GM18505 (cell line): ENCODE measurements at regions not wholly inside any gene's neighbourhood (a gene's known extent, or its start where the extent isn't known, plus 50 kb on each side); places are given as distances from the start of the nearest gene placed in this dataset.

Experiments
- ATAC-seq: cut with Tn5 transposase; IDR thresholded peaks from one replicate; pipeline ENCODE4 v1.9.1; 2021; ENCODE audit not compliant: unreplicated experiment
- POLR2A ChIP-seq: IDR thresholded peaks from 4 replicates; pipeline ENCODE4 v1.6.1; 2011; ENCODE audit warnings: borderline replicate concordance; ENCODE audit not compliant: insufficient read depth, insufficient read length; ENCODE audit errors: extremely low read depth

DNA sequence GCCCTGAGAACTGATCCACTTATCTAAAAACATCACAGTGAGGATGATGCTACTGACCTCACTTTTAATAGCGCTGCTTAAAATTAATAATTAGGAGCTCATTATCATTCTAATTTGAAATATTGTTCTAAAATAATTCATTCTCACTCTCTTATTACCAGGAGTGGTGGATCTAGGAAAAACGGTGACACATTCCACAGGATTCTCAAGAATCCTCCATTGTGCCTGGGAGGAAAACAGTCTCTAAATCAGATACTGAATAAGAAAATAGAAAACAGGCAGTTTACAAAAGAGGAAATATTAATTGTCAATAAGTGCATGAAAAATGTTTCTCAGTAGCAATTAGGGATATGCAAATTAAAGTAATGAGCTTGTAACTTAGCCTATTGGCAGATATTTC, 187.4 kb downstream of the TENT5A start:
- no peak for TF ChIP-seq POLR2A
- no peak for ATAC-seq

DNA sequence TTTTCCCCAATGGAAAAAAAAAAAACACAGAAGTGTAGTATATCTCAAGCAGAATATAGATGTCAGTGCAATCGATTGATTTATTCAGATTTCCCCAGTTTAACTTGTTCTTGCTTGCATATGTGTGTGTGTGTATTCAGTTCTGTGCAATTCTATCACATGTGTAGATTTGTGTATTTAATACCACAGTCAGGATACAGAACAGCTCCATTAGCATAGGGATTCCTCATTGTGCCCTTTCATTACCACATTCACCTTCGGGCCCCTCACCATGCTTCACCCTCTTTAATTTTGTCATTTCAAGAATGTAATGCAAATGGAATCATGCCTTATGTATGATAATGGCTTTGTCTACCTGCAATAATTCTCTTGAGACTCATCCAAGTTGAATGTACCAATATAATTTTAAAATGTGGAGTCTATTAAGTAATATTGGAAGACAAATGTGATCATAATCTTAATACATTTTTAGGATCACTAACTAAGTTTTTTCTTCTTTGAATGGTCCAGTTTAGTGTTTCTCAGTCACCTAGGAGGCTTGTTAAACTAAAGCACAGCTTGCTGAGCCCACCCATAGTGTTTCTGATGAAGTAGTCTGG, 187.9 kb downstream of the TENT5A start:
- no peak for TF ChIP-seq POLR2A
- no peak for ATAC-seq

DNA sequence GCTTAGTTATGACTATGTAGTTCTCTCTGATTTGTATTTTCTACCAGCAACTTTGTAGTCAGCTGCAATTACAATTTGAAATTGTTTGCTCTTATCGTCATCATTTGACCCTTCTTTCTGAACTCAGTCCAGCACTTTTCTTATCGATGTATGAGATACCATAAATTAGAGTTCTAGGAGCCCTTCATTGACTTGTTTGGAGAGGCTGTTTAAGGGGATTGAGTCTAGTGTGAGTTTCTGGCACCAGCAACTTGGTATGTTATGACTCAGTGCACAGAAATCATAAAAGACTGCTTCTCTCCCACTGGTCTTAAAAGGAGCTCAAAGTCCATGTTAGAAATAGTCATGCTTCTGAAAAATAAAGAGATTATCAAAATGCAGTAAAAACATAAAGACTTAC, 190.3 kb downstream of the TENT5A start:
- ATAC-seq, result no peak
- TF ChIP-seq POLR2A, result no peak

DNA sequence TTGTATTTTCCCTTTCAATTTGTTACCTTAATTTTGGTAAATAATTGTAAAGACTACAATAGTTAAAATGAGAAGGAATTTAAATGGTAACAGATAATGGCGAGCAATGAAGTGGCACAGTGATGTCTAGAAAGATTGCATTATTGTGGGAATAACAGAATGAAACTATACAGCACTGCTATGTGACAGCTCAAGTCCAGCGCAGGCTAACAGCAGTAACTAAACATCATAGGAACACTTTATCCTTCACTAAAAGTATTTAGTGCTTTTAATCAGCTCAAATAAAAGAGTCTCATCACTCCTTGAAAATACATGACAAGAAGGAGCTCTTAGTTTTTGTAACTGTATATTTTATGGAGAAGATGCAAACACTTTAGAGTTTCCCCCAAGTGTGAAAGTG, 190.8 kb downstream of the TENT5A start:
- ATAC-seq, result no peak
- no peak for TF ChIP-seq POLR2A

DNA sequence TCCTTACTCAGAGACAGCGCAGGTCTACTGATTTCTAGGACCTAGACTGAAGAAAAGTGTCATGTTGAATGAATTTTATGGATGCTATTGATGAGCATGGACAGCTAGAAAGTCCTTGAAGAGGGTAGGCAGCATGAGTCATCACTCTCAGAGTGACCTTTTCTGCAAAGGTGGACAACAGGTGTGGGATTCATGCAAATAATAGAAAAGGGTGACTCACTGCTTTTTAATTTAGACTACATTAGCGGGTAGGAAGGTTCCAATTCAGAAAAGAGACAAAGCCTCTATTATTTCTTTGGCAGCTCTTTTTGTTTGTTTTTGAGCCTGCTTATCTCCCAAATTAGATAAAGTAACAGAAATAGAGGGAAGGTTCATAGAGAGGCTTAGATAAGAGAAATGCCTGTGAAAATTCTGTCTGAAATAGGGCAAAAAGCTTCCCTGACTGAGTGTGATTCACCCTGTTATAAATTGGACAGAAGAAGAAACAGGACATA, 191.4 kb downstream of the TENT5A start:
- no peak for TF ChIP-seq POLR2A
- ATAC-seq, result no peak

DNA sequence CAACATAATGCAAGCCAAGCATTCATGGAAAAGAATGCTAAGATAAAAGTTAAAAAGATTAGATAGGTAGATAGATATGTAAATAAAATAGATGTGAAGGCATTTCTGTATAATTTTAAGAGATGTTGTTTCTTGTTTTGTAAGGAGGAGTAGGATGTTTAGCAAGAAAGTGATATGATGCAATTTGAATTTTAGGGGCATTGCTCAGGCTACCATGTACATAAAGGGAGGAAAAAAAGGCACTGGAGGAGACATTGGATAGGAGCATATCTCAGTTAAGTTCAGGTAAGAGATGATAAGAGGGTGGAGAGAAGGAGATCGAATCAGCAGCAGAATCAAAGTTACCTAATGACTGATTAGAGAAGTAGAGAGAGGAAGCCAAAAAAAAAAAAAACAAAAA, 194.7 kb downstream of the TENT5A start:
- no peak for ATAC-seq
- TF ChIP-seq POLR2A, result no peak

DNA sequence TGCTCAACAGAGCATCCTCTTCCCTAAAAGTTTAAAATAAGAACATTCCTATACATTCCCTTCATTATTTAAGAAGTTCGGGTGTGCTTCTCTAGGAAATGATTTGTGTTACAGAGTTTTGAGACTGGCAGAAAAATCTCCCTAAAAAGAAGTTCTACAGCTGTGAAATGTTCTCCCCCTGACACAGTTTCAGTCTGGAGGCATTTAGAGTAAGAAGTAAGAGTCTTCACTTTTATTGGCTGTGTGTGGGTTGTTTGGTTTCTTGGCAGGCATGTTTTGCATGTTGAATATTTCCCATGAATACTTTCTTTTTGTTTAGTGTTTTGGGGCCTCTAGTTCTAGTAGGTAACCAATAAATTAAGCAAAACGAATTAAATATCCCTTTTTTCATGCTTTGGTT, 195.9 kb downstream of the TENT5A start:
- no peak for TF ChIP-seq POLR2A
- ATAC-seq, result no peak

DNA sequence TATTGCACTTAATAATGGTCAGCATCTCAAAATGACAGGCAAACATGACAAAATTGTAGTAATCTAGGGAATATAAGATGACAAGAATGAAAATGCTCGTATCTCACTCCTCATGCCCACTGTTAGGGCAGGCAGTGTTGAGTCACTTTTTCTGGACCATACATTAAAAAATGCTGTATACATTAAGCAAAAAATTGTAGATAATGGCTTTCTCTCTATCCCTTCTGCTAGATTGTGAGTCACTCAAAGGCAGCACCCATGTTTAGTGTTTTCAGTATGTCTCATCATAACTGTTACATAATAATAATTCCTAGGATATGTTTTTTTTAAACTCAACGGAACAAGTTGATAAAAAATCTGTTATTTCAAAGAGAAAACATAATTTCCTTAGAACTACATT, 199.3 kb downstream of the TENT5A start:
- TF ChIP-seq POLR2A, result no peak
- no peak for ATAC-seq

DNA sequence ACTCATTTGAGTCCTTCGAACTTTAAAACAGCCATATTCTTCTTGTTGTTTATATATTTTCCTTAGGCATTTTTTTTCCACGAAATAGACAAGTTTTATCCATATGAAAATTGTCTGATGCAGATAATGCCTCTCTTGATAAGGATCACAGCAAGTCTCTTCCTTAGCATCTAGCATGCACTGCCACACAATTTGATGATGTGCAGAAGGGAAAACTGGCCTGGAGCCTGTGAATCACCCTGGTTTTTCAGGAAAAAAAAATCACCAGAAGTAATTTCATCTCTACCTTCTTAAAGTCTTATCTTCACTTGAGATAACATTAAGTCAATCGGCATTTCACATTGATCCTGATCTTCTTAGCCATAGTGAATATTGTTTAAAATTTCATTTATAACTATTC, 199.8 kb downstream of the TENT5A start:
- no peak for TF ChIP-seq POLR2A
- ATAC-seq, result no peak

DNA sequence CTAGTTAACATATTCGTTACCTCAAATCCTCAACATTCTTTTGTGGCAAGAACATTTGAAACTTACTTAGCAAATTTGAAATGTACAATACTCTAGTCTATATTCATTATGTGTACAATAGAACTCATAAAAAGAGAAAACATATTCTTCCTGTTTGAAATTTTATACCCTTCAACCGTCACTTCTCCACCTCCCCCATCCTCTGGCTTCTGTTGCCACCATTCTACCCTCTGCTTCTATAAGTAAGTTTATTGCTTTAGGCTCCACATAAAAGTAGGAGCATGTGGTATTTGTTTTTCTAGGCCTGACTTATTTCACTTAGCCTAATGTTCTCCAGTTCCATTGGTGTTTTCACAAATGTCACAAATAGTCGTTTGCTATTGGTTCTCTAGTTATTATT, 205.3 kb downstream of the TENT5A start:
- no peak for TF ChIP-seq POLR2A
- no peak for ATAC-seq

DNA sequence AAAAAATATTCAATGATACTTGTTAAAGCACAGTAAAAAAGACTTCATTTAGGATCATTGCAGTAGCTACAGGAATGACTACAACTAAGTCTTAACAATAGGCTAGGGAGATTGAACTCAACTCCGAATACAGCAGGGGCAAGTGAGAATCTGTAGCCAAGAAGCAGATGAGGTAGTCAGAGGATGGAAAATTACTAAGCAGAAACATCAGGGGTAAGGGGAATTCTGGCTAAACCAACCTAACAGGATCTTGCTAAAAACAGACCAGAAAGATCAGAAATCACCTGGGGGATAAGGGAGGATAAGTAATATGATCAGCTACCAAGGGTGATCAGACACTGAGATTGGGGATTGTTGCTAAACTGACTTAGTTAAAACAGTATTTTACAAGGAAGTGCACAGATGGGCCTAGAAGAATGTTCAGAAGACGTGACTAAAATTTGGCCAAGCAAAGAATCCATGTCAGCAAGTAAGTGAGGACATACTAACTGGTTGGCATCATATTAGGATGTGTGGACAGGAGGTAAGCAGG, 217.5 kb downstream of the TENT5A start:
- no peak for TF ChIP-seq POLR2A
- ATAC-seq, result no peak

DNA sequence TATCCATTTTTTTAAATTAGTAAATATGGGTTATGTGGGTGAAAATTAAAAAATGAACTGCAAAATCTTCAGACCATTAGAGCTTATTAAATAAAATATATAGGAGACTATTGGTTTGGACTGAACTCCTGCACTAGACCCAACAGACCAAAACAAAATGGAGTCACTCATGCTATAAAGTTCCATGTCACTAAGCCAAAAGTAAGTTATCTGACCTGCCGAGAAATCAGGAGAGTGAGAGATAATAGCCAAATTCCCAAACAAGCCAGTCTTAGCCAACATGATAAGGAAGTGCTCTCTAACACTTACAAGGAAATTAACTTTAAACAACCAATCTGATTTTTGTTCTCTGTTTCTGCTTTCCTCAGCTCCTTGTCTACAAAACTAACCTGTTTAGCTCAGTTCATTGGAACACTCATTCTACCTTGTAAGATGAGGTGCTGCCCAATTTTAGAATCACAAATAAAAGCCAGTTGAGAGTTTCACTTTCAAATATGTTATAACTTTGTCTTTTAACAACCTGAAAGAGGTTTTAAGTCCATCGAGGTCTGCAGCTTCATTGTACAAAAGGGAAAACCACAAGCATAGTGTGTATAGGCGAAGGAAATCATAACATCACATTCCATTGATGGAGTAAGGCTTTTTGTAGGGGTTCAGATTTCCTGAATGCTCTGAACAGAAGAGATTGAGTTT, 220.5 kb downstream of the TENT5A start:
- TF ChIP-seq POLR2A, result no peak
- no peak for ATAC-seq

DNA sequence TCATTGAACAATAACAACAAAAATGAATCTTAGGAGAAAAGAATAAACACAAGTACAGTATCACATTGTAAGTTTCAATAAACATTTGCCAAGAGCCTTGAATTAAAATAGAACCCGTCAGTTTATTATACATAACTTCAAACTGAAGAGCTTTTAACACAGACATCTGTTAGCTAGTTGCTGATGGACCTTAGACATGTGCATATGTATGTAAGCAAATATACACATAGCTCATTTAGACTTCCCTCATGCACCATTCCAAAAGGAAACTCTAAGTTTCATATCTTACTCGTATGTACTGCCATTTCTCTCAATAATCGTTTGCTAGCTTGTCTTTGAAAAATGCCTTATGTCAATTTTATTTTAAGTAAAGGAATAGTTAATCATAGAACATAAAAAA, 235.0 kb downstream of the TENT5A start:
- ATAC-seq, result no peak

More for the DNA sequence above, 235.0 kb downstream of the TENT5A start:
- no peak for TF ChIP-seq POLR2A
